Adrenal gland (tissue), 9 donors: ENCODE measurements at regions not wholly inside any gene's neighbourhood (a gene's known extent, or its start where the extent isn't known, plus 50 kb on each side); places are given as distances from the start of the nearest gene placed in this dataset.

Experiments
- DNase-seq, 7 donors: peaks; one replicate each; pipeline ENCODE4 v3.0.0-alpha.2; 2019 to 2020
- H3K27ac ChIP-seq, 5 donors: fragments of 200-600 bp; sonication (generic) in 4 of 5; 1 replicate in 3 of 5; 2 replicates in 2 of 5; pipeline versions ENCODE4 v1.5.1 to v1.8.0; 2016 to 2020; ENCODE audit warnings: mild to moderate bottlenecking in 1 of 5
- H3K27me3 ChIP-seq: fragments of 200-600 bp; 2 replicates; pipeline ENCODE4 v1.8.0; 2021
- H3K36me3 ChIP-seq, 2 donors: fragments of 200-600 bp; replicated peaks in 1 of 2; 1 replicate in 1 of 2; 2 replicates in 1 of 2; pipeline versions ENCODE4 v1.5.1 to v1.8.0; 2018 to 2022
- H3K4me1 ChIP-seq, 2 donors: fragments of 200-600 bp; replicated peaks in 1 of 2; 1 replicate in 1 of 2; 2 replicates in 1 of 2; pipeline versions ENCODE4 v1.5.1 to v1.8.0; 2018 to 2021
- H3K4me3 ChIP-seq, 4 donors: fragments of 200-600 bp; sonication (generic) in 3 of 4; one replicate each; pipeline ENCODE4 v1.5.1; 2016 to 2018
- H3K9me3 ChIP-seq, 3 donors: fragments of 200-600 bp; sonication (generic) in 1 of 3; replicated peaks in 1 of 3; 1 replicate in 2 of 3; 2 replicates in 1 of 3; pipeline versions ENCODE4 v1.5.1 to v1.8.0; 2016 to 2021
- CTCF ChIP-seq, 6 experiments: fragments of 450-650 bp in 4 of 6; fragments of 200-600 bp in 2 of 6; sonication (generic) in 1 of 6; IDR thresholded peaks; 1 replicate in 5 of 6; 2 replicates in 1 of 6; pipeline versions ENCODE4 v1.5.1 to v1.8.0; 2016 to 2021; ENCODE audit warnings: antibody characterized with exemption in 6 of 6, mild to moderate bottlenecking in 2 of 6, moderate library complexity in 1 of 6
- POLR2A ChIP-seq, 2 donors: fragments of 450-650 bp; IDR thresholded peaks; one replicate each; pipeline ENCODE4 v1.6.1; 2017; ENCODE audit warnings: antibody characterized with exemption in 2 of 2, mild to moderate bottlenecking in 2 of 2, moderate library complexity in 1 of 2
- WGBS, 4 donors: extraction: QIAGEN DNeasy Blood & Tissue Kit in 2 of 4; methylation state at CpG; one replicate each; pipeline versions ENCODE4 v1.1.5 to v1.1.7; 2013 to 2017; 5-methylcytosine and 5-hydroxymethylcytosine counted together
- intact Hi-C, 2 donors: fragments of 100-400 bp; cut with DNase I; formaldehyde crosslinking; loops; one replicate each; pipeline versions ENCODE4 v1.14.1 to v1.15.0; 2022 to 2023
- donor health status: healthy with polysubstance abuse.
- donor health status: Bipolar disorder and iron deficiency.
- donor health status: DM: yes; HTN: yes; CAD: no.
- donor health status: DM: no; HTN: no; CAD: no.
- donor health status: DM: no; HTN: no; CAD: no.

GRCh38 chr6:6734479-6735465, 146.3 kb downstream of the LY86 start:
- 81 to 84% (median 82%) methylated on average over 12 to 16 of the region's 16 CpGs for WGBS, 4 donors
- TF ChIP-seq POLR2A (IDR thresholded peaks at IDR 0.05) (no peak), CTCF (IDR thresholded peaks at IDR 0.05) (no peak)
- Histone ChIP-seq H3K4me3 (no peak overlapping the region), H3K36me3 (no peaks in the 10 kb centered on the region), H3K4me1 (peaks cover 9 to 23% of the 10 kb centered on the region in 2 donors), H3K9me3 (no peaks in the 10 kb centered on the region), H3K27ac (peak overlapping the region in 1 of 5 donors; percentile 19), H3K27me3 (no peaks in the 10 kb centered on the region)
- intact Hi-C loops: loop anchor here in 1 of 2 donors (10.0 kb wide), 1 partner anchor 360 kb away; no protein-coding TSS in a partner anchor
- DNase-seq: peak in 2 of 7 donors; percentile 16 to 49

GRCh38 chr6:6736791-6737654, 148.5 kb downstream of the LY86 start:
- H3K4me3 ChIP-seq: peak overlapping the region in 2 of 4 donors; percentile 0 to 50
- intact Hi-C loops: loop anchor here in 1 of 2 donors (10.0 kb wide), 1 partner anchor 358 kb away; no protein-coding TSS in a partner anchor
- no peaks in the 10 kb centered on the region for H3K36me3 ChIP-seq
- H3K4me1 ChIP-seq: peaks cover 9 to 23% of the 10 kb centered on the region in 2 donors
- H3K27me3 ChIP-seq: no peaks in the 10 kb centered on the region
- peak overlapping the region; percentile 9 to 81 (median 64) for H3K27ac ChIP-seq
- no peaks in the 10 kb centered on the region for H3K9me3 ChIP-seq
- 21 to 33% (median 27%) methylated on average over 28 to 34 of the region's 34 CpGs for WGBS, 4 donors
- TF ChIP-seq CTCF (IDR thresholded peaks at IDR 0.05) (no peak), POLR2A (IDR thresholded peaks at IDR 0.05) (peak in 1 of 2 donors; percentile 14)
- peak; percentile 75 to 91 (median 88) for DNase-seq

- H3K27ac ChIP-seq: peak overlapping the region; percentile 9 to 81 (median 64)
- TF ChIP-seq POLR2A (IDR thresholded peaks at IDR 0.05) (no peak), CTCF (IDR thresholded peaks at IDR 0.05) (no peak)
- intact Hi-C loops: loop anchor here in 1 of 2 donors (10.0 kb wide), 1 partner anchor 357 kb away; no protein-coding TSS in a partner anchor
These were observed 149.2 kb downstream of the LY86 start for GRCh38 chr6:6737671-6738070.

More at GRCh38 chr6:6737671-6738070, 149.2 kb downstream of the LY86 start:
- no peaks in the 10 kb centered on the region for H3K27me3 ChIP-seq
- peak in 2 of 7 donors; percentile 18 to 57 for DNase-seq
- no peaks in the 10 kb centered on the region for H3K9me3 ChIP-seq
- WGBS, 4 donors: 43 to 54% (median 52%) methylated on average over 2 to 6 of the region's 6 CpGs
- peaks cover 9 to 23% of the 10 kb centered on the region in 2 donors for H3K4me1 ChIP-seq
- H3K4me3 ChIP-seq: peak overlapping the region in 1 of 4 donors; percentile 50
- no peaks in the 10 kb centered on the region for H3K36me3 ChIP-seq
